Loucy (cell line): ENCODE measurements at regions not wholly inside any gene's neighbourhood (a gene's known extent, or its start where the extent isn't known, plus 50 kb on each side); places are given as distances from the start of the nearest gene placed in this dataset.

Experiments
- EZH2phosphoT487 ChIP-seq: fragments of 200-600 bp; IDR thresholded peaks from 2 replicates; pipeline ENCODE4 v1.6.1; 2018; ENCODE audit warnings: antibody characterized with exemption, mild to moderate bottlenecking, moderate library complexity, borderline replicate concordance
- TF ChIP-seq, protein P1 (sequence below): fragments of 200-600 bp; sonication (generic); conservative IDR thresholded peaks from 2 replicates; pipeline ENCODE4 v1.5.1; 2014; ENCODE audit warnings: mild to moderate bottlenecking, antibody characterized with exemption, low read length

DNA sequence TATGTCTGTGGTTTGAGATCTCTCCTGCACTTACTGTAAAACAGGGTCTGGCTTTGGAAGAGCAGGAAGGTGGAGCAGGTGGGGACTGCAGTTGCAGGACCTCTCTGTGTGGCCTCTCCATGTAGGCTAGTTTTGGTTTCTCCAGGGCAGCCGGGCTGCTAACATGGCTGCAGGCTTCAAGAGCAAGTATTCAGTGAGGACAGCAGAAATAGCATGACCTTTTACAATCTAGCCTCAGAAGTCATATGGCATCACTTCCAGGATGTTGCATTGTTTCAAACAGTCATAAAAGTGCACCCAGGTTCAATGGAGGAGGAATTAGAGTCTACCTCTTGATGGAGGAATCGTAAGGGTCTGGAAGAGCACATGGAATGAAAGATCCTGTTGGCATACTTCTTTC is 728.7 kb downstream of the NTRK3 start:
- TF ChIP-seq, protein P1, sequence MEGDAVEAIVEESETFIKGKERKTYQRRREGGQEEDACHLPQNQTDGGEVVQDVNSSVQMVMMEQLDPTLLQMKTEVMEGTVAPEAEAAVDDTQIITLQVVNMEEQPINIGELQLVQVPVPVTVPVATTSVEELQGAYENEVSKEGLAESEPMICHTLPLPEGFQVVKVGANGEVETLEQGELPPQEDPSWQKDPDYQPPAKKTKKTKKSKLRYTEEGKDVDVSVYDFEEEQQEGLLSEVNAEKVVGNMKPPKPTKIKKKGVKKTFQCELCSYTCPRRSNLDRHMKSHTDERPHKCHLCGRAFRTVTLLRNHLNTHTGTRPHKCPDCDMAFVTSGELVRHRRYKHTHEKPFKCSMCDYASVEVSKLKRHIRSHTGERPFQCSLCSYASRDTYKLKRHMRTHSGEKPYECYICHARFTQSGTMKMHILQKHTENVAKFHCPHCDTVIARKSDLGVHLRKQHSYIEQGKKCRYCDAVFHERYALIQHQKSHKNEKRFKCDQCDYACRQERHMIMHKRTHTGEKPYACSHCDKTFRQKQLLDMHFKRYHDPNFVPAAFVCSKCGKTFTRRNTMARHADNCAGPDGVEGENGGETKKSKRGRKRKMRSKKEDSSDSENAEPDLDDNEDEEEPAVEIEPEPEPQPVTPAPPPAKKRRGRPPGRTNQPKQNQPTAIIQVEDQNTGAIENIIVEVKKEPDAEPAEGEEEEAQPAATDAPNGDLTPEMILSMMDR = no peak
- TF ChIP-seq EZH2phosphoT487 = no peak
